ENCODE measurements at regions not wholly inside any gene's neighbourhood (a gene's known extent, or its start where the extent isn't known, plus 50 kb on each side); places are given as distances from the start of the nearest gene placed in this dataset.
"Not testable (repeated sequence)": the region's sequence is repeated elsewhere in the genome, so short reads cannot be mapped to it uniquely, and the experiment has no call there.

GRCh38 chr6:93081901-93082300, 337.5 kb downstream of the EPHA7 start:
- ATAC-seq = no peak

- no peak for ATAC-seq
Observed at GRCh38 chr6:93079061-93079460, 340.3 kb downstream of the EPHA7 start.

GRCh38 chr6:93073811-93074210, 345.5 kb downstream of the EPHA7 start:
- ATAC-seq = no peak

GRCh38 chr6:93069856-93070255, 349.5 kb downstream of the EPHA7 start:
- ATAC-seq = no peak

GRCh38 chr6:93059911-93060310, 359.4 kb downstream of the EPHA7 start:
- no peak for ATAC-seq

GRCh38 chr6:93057584-93057983, 361.8 kb downstream of the EPHA7 start:
- ATAC-seq = no peak

DNA sequence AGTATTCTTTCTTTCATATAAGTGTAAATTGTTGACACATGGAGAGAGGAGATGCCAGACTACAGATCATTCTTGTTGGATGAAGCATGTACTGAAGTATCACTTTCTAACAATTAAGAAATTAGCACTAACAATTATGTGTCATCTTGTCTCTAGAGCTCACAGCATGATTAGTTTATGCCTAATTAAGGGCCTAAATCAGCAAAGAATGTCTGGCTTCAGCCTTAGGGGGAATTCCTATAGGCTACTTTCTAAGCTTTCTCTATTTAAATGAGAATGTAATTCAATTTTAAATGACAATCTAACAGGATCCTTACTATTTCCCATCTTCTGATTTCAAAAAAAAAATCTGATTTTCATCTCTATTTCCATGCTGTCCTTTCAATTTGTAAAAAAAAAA, 371.0 kb downstream of the EPHA7 start:
- no peak for ATAC-seq

- ATAC-seq = no peak
Observed at GRCh38 chr6:93047033-93047432, 372.3 kb downstream of the EPHA7 start.

DNA sequence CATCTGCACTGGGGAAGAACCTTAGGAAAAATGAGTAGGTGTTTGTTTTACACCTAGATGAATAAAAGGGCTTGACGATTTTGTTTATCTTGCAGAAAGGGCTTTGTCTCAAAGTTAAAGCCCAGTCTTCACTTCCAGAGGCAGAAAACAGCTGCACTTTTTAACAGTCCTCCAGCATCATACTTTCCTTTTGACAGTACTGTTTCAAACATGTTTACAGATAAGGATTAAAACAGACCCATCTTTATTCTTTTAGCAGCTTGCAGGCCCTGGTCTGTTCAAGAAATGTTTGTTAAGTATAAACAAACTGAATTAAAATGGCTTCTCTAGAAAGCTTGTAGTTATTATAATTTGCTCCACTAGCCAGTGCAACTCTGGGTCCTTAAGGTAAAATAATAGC, 374.2 kb downstream of the EPHA7 start:
- ATAC-seq = no peak

DNA sequence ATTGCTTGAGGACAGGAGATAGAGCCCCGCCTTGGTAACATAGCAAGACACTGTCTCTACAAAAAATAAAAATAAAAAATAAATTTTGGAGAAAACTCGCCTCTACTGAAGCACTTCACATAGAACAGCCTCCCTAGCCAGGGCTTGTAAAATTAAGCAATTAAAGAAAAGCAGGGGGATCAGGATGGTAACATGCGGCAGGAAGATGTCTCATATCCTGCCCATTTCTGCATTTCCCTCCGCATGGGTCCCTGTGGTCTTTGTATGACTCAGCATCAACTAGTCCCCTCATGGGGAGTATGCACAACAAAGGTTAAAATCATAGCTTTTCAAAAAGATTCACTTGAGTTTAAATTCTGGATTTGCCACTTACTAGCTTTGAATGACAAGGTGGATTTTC, 379.0 kb downstream of the EPHA7 start:
- no peak for ATAC-seq

- ATAC-seq = no peak
Observed at GRCh38 chr6:93036835-93037234, 382.5 kb downstream of the EPHA7 start.

- no peak for ATAC-seq
Observed at GRCh38 chr6:93035756-93036155, 383.6 kb downstream of the EPHA7 start.

DNA sequence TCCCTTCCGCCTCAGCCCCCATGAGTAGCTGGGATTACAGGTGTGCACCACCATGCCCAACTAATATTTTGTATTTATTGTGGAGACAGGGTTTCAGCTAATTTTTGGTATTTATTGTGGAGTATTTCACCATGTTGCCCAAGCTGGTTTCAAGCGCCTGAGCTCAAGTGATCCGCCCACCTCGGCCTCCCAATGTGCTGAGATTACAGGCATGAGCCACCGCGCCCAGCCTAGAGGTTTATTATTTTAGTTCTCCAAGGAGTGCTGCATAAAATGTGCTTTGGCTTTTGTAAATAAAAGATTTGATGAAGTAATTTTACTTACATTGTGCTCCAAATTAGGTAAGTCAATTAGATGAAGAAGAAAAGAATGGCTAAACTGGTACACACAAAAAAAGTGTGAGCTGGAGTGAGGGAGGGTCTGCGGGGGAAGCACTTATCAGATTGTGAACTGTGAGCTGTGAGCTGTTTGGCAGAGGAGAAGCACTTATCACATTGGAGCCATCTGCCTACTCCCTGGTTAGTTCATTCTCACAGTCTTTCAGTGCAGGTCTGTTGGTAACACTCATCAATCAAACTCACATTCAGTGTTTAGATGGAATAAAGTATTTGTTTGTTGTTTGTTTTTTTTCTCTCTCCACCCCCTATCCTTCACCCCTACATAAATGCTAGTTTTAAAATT, 398.0 kb downstream of the EPHA7 start:
- no peak for ATAC-seq

GRCh38 chr6:93017626-93018025, 401.7 kb downstream of the EPHA7 start:
- ATAC-seq = no peak

DNA sequence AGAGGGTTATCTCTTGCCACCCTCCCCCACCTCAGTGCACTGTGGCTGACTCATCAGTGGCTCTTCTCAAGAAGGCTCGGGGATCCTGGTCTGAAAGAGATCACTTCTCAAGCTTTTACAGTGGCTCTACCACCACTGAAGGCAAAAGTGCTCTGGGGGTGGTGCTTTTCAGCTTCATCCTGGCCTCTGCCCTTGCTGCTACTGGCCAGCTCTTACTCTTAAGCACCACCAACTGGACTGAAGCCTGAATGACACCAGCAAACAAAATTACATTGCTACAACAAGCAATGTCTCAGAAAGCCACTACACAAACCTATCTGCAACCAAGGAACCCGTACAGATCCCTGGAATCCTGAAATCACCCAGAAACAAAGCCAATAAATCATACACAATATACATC, 402.1 kb downstream of the EPHA7 start:
- ATAC-seq = no peak

GRCh38 chr6:93013054-93013453, 406.3 kb downstream of the EPHA7 start:
- ATAC-seq = no peak

- no peak for ATAC-seq
Observed at GRCh38 chr6:93008375-93008774, 411.0 kb downstream of the EPHA7 start.

DNA sequence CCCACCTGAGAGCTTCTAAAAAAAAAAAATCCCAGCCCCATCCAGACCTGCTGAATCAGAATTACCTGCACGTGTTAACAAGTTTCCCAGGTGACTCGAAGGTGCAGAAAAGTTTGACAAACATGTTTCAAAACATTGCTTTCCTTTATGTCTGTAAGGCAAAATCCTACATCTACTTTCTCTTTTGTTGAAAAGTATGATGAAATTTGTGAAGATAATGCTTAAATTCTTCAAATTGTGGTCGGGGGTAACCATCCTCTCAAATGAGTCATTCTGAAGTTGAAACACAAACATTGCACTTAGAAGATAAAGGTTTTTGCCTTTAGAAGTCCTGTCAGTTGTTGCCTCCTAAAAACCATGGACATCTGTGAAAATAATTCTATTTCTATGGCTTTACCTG, 429.7 kb downstream of the EPHA7 start:
- ATAC-seq = no peak

DNA sequence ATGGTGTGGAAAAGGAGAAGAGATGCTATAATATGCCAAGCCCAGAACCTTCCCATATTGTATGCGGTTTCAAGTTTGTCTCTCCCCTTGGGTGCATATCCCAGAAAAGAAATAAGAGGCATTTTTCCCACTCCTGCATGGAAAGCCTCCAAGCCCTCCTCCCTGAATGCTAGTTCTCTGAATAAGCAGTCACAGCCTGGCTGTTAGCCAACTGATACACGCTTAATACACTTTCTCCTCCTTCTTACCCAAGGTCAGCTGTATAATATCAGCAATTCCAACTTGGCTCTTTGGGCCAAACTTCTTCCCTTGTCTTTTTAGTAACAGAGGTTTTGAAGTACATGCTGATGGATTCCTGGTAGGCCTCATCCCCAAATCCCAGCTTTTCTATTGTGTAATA, 440.1 kb downstream of the EPHA7 start:
- ATAC-seq = no peak

DNA sequence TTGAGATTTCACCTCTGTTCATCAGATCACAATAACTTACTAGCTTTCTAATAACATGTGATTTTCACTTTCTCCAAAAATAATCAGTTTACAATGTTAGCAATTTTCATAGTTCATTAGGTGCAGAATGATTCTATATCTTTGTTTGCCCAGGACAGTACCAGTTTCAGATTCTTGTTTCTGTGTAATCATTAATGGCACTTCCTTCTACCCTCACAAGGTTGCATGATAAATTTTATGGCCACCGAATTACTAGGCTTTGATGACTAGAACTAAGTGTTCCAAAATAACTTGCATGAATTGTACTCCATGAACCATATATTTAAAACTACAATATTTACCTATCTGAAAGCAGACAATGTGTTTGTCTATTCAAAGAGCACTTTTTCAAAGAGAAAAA, 442.3 kb downstream of the EPHA7 start:
- no peak for ATAC-seq

GRCh38 chr6:92967362-92967761, 452.0 kb downstream of the EPHA7 start:
- ATAC-seq = no peak

DNA sequence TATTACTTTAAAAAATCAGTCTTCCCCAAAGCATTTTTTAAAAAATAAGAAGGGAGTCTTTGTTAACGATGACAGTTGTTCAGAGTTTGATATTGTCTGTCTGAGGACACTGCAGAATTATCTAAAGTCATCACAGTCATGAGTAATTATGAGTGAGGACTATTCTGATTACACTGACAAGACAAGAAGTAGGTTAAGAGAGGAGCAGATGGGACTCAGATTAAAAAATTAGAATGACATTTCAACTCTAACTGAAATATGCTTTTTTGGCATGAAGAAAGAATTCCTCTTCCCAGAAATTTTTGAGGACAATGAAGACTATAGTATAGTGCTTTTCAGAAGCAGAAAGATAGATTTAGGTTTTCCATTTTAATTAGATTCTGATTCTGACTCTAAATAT, 456.5 kb downstream of the EPHA7 start:
- no peak for ATAC-seq

GRCh38 chr6:92952111-92952510, 467.2 kb downstream of the EPHA7 start:
- not testable (repeated sequence) for ATAC-seq

DNA sequence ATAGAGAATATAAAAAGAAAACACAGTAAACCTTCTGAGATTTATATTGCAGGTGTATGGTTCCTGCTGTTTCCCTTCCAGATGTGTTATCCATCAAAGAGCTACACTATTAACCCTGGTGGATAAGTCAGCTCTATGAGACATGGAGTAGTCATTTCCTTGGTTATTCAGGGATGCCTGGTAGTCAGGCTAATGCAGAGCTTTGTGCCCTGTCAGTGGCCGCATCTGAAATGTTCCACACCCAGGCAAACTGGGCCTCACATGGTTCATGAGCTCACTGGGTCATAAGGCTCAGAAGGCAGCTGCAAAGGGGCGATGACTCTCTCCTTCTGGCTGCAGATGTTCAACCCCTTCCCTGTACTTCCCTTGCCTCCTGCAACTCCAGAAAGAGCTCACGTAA, 473.6 kb downstream of the EPHA7 start:
- ATAC-seq = no peak

GRCh38 chr6:92944132-92944531, 475.2 kb downstream of the EPHA7 start:
- no peak for ATAC-seq

Measured in activated CD4-positive, CD25-positive, alpha-beta regulatory T cell treated with anti-CD3 and anti-CD28 coated beads, Interleukin-2, amount 50 U/mL, for 24 hours (primary cell).